Type B pancreatic cell (in vitro differentiated cells): ENCODE measurements at regions not wholly inside any gene's neighbourhood (a gene's known extent, or its start where the extent isn't known, plus 50 kb on each side); places are given as distances from the start of the nearest gene placed in this dataset.

Source experiments
- DNase-seq: peaks from one replicate; pipeline ENCODE4 v3.0.0; 2021; ENCODE audit warnings: mixed read lengths; ENCODE audit not compliant: unreplicated experiment; ENCODE audit errors: extremely low spot score
- H3K27ac Mint-ChIP-seq: 2 replicates; pipeline ENCODE4 v1.8.0; 2021; ENCODE audit warnings: mild to moderate bottlenecking, mixed read lengths
- H3K27me3 Mint-ChIP-seq: 2 replicates; pipeline ENCODE4 v1.8.0; 2021; ENCODE audit warnings: mixed read lengths
- H3K36me3 Mint-ChIP-seq: 2 replicates; pipeline ENCODE4 v1.8.0; 2021; ENCODE audit warnings: mixed read lengths
- H3K4me1 Mint-ChIP-seq: one replicate; pipeline ENCODE4 v1.8.0; 2021; ENCODE audit warnings: mixed read lengths; ENCODE audit not compliant: unreplicated experiment
- H3K4me3 Mint-ChIP-seq: 2 replicates; pipeline ENCODE4 v1.8.0; 2021; ENCODE audit warnings: mild to moderate bottlenecking, mixed read lengths
- H3K9me3 Mint-ChIP-seq: 2 replicates; pipeline ENCODE4 v1.8.0; 2021; ENCODE audit warnings: mixed read lengths
- CTCF ChIP-seq: fragments of 200-600 bp; sonication (generic); conservative IDR thresholded peaks from 2 replicates; pipeline ENCODE4 v1.5.0; 2021; ENCODE audit warnings: antibody characterized with exemption, mild to moderate bottlenecking

- Mint-ChIP-seq H3K27ac (no peak overlapping the region), H3K4me3 (no peak overlapping the region), H3K36me3 (no peaks in the 10 kb centered on the region), H3K4me1 (no peaks in the 10 kb centered on the region), H3K9me3 (no peaks in the 10 kb centered on the region), H3K27me3 (no peaks in the 10 kb centered on the region)
- DNase-seq = no peak
- TF ChIP-seq CTCF = no peak
Observed at GRCh38 chr7:15845868-15846267, 159.4 kb upstream of the MEOX2 start.

- no peak for TF ChIP-seq CTCF
- H3K4me1 Mint-ChIP-seq = peaks cover 2% of the 10 kb centered on the region
- no peaks in the 10 kb centered on the region for H3K27me3 Mint-ChIP-seq
Observed at GRCh38 chr7:15845461-15845860, 159.0 kb upstream of the MEOX2 start.

GRCh38 chr7:15839416-15840100 lies 153.1 kb upstream of the MEOX2 start:
- Mint-ChIP-seq H3K36me3 (no peaks in the 10 kb centered on the region), H3K27ac (peak overlapping the region; percentile 77), H3K4me1 (peaks cover 17% of the 10 kb centered on the region), H3K27me3 (no peaks in the 10 kb centered on the region), H3K4me3 (peak overlapping the region; percentile 81), H3K9me3 (no peaks in the 10 kb centered on the region)
- no peak for TF ChIP-seq CTCF
- DNase-seq = no peak

More at GRCh38 chr7:15845461-15845860, 159.0 kb upstream of the MEOX2 start:
- Mint-ChIP-seq H3K27ac (no peak overlapping the region), H3K9me3 (no peaks in the 10 kb centered on the region), H3K4me3 (no peak overlapping the region), H3K36me3 (no peaks in the 10 kb centered on the region)
- no peak for DNase-seq

- Mint-ChIP-seq H3K4me3 (no peak overlapping the region), H3K27me3 (no peaks in the 10 kb centered on the region), H3K4me1 (peaks cover 17% of the 10 kb centered on the region), H3K36me3 (no peaks in the 10 kb centered on the region), H3K9me3 (no peaks in the 10 kb centered on the region), H3K27ac (no peak overlapping the region)
- no peak for DNase-seq
- TF ChIP-seq CTCF = no peak
Observed at GRCh38 chr7:15838265-15838664, 151.8 kb upstream of the MEOX2 start.

- TF ChIP-seq CTCF = no peak
- Mint-ChIP-seq H3K4me1 (peaks cover 21% of the 10 kb centered on the region), H3K4me3 (no peak overlapping the region), H3K36me3 (no peaks in the 10 kb centered on the region), H3K27ac (no peak overlapping the region), H3K9me3 (no peaks in the 10 kb centered on the region), H3K27me3 (no peaks in the 10 kb centered on the region)
- DNase-seq = no peak
Observed at GRCh38 chr7:15837306-15837950, 150.9 kb upstream of the MEOX2 start.
